H1 (cell line): ENCODE measurements at regions not wholly inside any gene's neighbourhood (a gene's known extent, or its start where the extent isn't known, plus 50 kb on each side); places are given as distances from the start of the nearest gene placed in this dataset.

Experiments
- CTCF ChIA-PET: fragments of 300-600 bp; sonication (Branson Sonifier 250); formaldehyde crosslinking; loops from one replicate; lab custom pipeline; 2021; ENCODE audit not compliant: partially characterized antibody; lab: Charles Lee
- POLR2A ChIA-PET: fragments of 300-600 bp; sonication (Branson Sonifier 250); formaldehyde crosslinking; loops from one replicate; lab custom pipeline; 2021; ENCODE audit warnings: inconsistent platforms; ENCODE audit not compliant: partially characterized antibody; lab: Charles Lee
- DNase-seq, 2 experiments: peaks; one replicate each; pipeline versions ENCODE4 v3.0.0 to v3.0.0-alpha.2; 2010 to 2022; ENCODE audit warnings: low spot score in 2 of 2, low read depth in 1 of 2, mixed read lengths in 1 of 2
- FAIRE-seq: peaks from 2 replicates; lab custom pipeline; 2011; peaks lifted over from hg19 to GRCh38; lab: Jason Lieb, UNC
- H2AFZ ChIP-seq: 2 replicates; pipeline ENCODE4 v1.8.1; 2012; ENCODE audit warnings: low read length, inconsistent platforms
- H2AK5ac ChIP-seq: 2 replicates; pipeline ENCODE4 v1.6.1; 2013; ENCODE audit warnings: low read depth, low read length
- H2BK120ac ChIP-seq: replicated peaks from 2 replicates; pipeline ENCODE3; 2013; ENCODE audit warnings: low read depth, low read length, inconsistent platforms
- H2BK12ac ChIP-seq: 2 replicates; pipeline ENCODE4 v1.6.1; 2013; ENCODE audit warnings: low read depth, low read length
- H2BK15ac ChIP-seq: 2 replicates; pipeline ENCODE4 v1.6.1; 2013; ENCODE audit warnings: low read length
- H2BK20ac ChIP-seq: 2 replicates; pipeline ENCODE4 v1.6.1; 2013; ENCODE audit warnings: low read length
- H2BK5ac ChIP-seq: 2 replicates; pipeline ENCODE4 v1.6.1; 2013; ENCODE audit warnings: low read depth, low read length
- H3K14ac ChIP-seq: 2 replicates; pipeline ENCODE4 v1.6.1; 2013; ENCODE audit warnings: inconsistent platforms; ENCODE audit not compliant: insufficient read length
- H3K18ac ChIP-seq: 2 replicates; pipeline ENCODE4 v1.6.1; 2013; ENCODE audit warnings: low read length; ENCODE audit errors: extremely low read depth
- H3K23ac ChIP-seq: 2 replicates; pipeline ENCODE4 v1.6.1; 2013; ENCODE audit warnings: inconsistent platforms; ENCODE audit not compliant: insufficient read length
- H3K23me2 ChIP-seq: 2 replicates; pipeline ENCODE4 v1.6.1; 2013; ENCODE audit warnings: low read depth, low read length
- H3K27ac ChIP-seq: 2 replicates; pipeline ENCODE4 v1.6.1; 2011; ENCODE audit warnings: low read depth, low read length, inconsistent platforms
- H3K27me3 ChIP-seq, 4 experiments: replicated peaks in 1 of 4; 1 replicate in 1 of 4; 2 replicates in 3 of 4; pipeline versions ENCODE4 v1.6.1 to v1.8.1; 2011 to 2013; ENCODE audit warnings: low read length in 3 of 4, mild to moderate bottlenecking in 3 of 4, inconsistent platforms in 2 of 4, mixed read lengths in 2 of 4, moderate library complexity in 1 of 4; ENCODE audit not compliant: control insufficient read depth in 3 of 4, insufficient read depth in 3 of 4; ENCODE audit errors: extremely low read depth in 1 of 4
- H3K36me3 ChIP-seq, 4 experiments: 2 replicates each; pipeline versions ENCODE4 v1.6.1 to v1.8.1; 2011 to 2013; ENCODE audit warnings: mild to moderate bottlenecking in 4 of 4, low read length in 3 of 4, moderate library complexity in 2 of 4, control low read depth in 1 of 4, inconsistent platforms in 1 of 4; ENCODE audit not compliant: insufficient read depth in 4 of 4, control insufficient read depth in 2 of 4
- H3K4ac ChIP-seq: replicated peaks from 2 replicates; pipeline ENCODE3; 2013; ENCODE audit warnings: low read length, low read depth, mixed read lengths, inconsistent platforms; ENCODE audit not compliant: insufficient read length
- H3K4me1 ChIP-seq, 4 experiments: replicated peaks in 1 of 4; 1 replicate in 1 of 4; 2 replicates in 3 of 4; pipeline versions ENCODE4 v1.6.1 to v1.8.1; 2011 to 2013; ENCODE audit warnings: low read length in 3 of 4, inconsistent platforms in 2 of 4, mixed read lengths in 1 of 4; ENCODE audit not compliant: insufficient read depth in 4 of 4, control insufficient read depth in 3 of 4
- H3K4me2 ChIP-seq, 2 experiments: 2 replicates each; pipeline versions ENCODE4 v1.6.1 to v1.8.1; 2011 to 2013; ENCODE audit warnings: low read depth in 2 of 2, low read length in 2 of 2, control low read depth in 1 of 2, inconsistent platforms in 1 of 2, mild to moderate bottlenecking in 1 of 2; ENCODE audit not compliant: insufficient read depth in 1 of 2
- H3K4me3 ChIP-seq, 4 experiments: fragments of 200-600, 300-600 bp in 1 of 4; sonication (generic), shearing (Covaris generic), sonication (Bioruptor Twin) in 1 of 4; 2 replicates each; pipeline versions ENCODE4 v1.5.1 to v1.8.1; 2011 to 2016; ENCODE audit warnings: low read length in 4 of 4, low read depth in 3 of 4, control low read depth in 2 of 4, inconsistent platforms in 2 of 4, mild to moderate bottlenecking in 2 of 4, mixed read lengths in 1 of 4, moderate library complexity in 1 of 4; ENCODE audit not compliant: insufficient read depth in 2 of 4; ENCODE audit errors: extremely low read depth in 1 of 4
- H3K56ac ChIP-seq: replicated peaks from 2 replicates; pipeline ENCODE3; 2013; ENCODE audit warnings: low read depth, mild to moderate bottlenecking, mixed read lengths, low read length, inconsistent platforms; ENCODE audit not compliant: insufficient read length
- H3K79me1 ChIP-seq: 2 replicates; pipeline ENCODE4 v1.6.1; 2013; ENCODE audit warnings: low read depth, low read length, control low read depth
- H3K79me2 ChIP-seq, 2 experiments: 2 replicates each; pipeline versions ENCODE4 v1.6.1 to v1.8.1; 2012 to 2013; ENCODE audit warnings: low read length in 2 of 2, mild to moderate bottlenecking in 2 of 2, inconsistent platforms in 1 of 2; ENCODE audit not compliant: insufficient read depth in 2 of 2, control insufficient read depth in 1 of 2
- H3K9ac ChIP-seq, 4 experiments: replicated peaks in 1 of 4; 1 replicate in 1 of 4; 2 replicates in 3 of 4; pipeline versions ENCODE4 v1.6.1 to v1.8.1; 2011 to 2013; ENCODE audit warnings: low read depth in 3 of 4, low read length in 3 of 4, control low read depth in 2 of 4, mild to moderate bottlenecking in 2 of 4, moderate library complexity in 2 of 4, inconsistent platforms in 1 of 4; ENCODE audit errors: extremely low read depth in 1 of 4
- H3K9me3 ChIP-seq, 2 experiments: 2 replicates each; pipeline versions ENCODE4 v1.6.1 to v1.8.1; 2012 to 2013; ENCODE audit warnings: mild to moderate bottlenecking in 2 of 2, moderate library complexity in 2 of 2, control low read depth in 1 of 2, inconsistent platforms in 1 of 2, low read depth in 1 of 2, low read length in 1 of 2, mixed read lengths in 1 of 2; ENCODE audit not compliant: insufficient read depth in 2 of 2
- H4K20me1 ChIP-seq, 2 experiments: replicated peaks in 1 of 2; 2 replicates each; pipeline versions ENCODE3 to v1.8.1; 2011 to 2013; ENCODE audit warnings: inconsistent platforms in 2 of 2, low read length in 2 of 2, mild to moderate bottlenecking in 1 of 2; ENCODE audit not compliant: insufficient read depth in 2 of 2, control insufficient read depth in 1 of 2
- H4K5ac ChIP-seq: 2 replicates; pipeline ENCODE4 v1.6.1; 2013; ENCODE audit warnings: low read length, low read depth, mixed read lengths, inconsistent platforms; ENCODE audit not compliant: insufficient read length
- H4K8ac ChIP-seq: 2 replicates; pipeline ENCODE4 v1.8.0; 2013; ENCODE audit warnings: mild to moderate bottlenecking, moderate library complexity, low read length, inconsistent platforms; ENCODE audit not compliant: insufficient read depth; ENCODE audit errors: extremely low read depth
- H4K91ac ChIP-seq: replicated peaks from 2 replicates; pipeline ENCODE3; 2013; ENCODE audit warnings: low read length, mixed read lengths, inconsistent platforms; ENCODE audit not compliant: insufficient read length
- GABPA ChIP-seq: IDR thresholded peaks from 2 replicates; pipeline ENCODE4 v1.6.1; 2011; ENCODE audit warnings: mild to moderate bottlenecking, low read length, moderate library complexity, borderline replicate concordance; ENCODE audit not compliant: insufficient read depth
- HDAC2 ChIP-seq, 2 experiments: fragments of 300-600 bp in 1 of 2; sonication (generic) in 1 of 2; IDR thresholded peaks; 2 replicates each; pipeline ENCODE4 v1.6.1; 2011 to 2012; ENCODE audit warnings: low read depth in 2 of 2, low read length in 2 of 2, mild to moderate bottlenecking in 2 of 2, moderate library complexity in 2 of 2, borderline replicate concordance in 1 of 2, inconsistent platforms in 1 of 2
- POLR2A ChIP-seq, 2 experiments: IDR thresholded peaks; 1 replicate in 1 of 2; 2 replicates in 1 of 2; pipeline ENCODE4 v1.6.1; 2011; ENCODE audit warnings: low read depth in 2 of 2, low read length in 2 of 2, mild to moderate bottlenecking in 2 of 2; ENCODE audit errors: control extremely low read depth in 1 of 2
- POU5F1 ChIP-seq: IDR thresholded peaks from 2 replicates; pipeline ENCODE4 v1.6.1; 2011; ENCODE audit warnings: low read depth, mild to moderate bottlenecking, low read length, moderate library complexity
- RNF2 ChIP-seq: fragments of 200-900, 300-1000 bp; sonication (generic); IDR thresholded peaks from 2 replicates; pipeline ENCODE4 v1.7.1; 2016; ENCODE audit warnings: borderline replicate concordance, low read depth, mild to moderate bottlenecking, antibody characterized with exemption, low read length; ENCODE audit not compliant: poor library complexity, severe bottlenecking; ENCODE audit errors: missing control alignments
- WGBS, 2 experiments: shearing (Covaris generic) in 1 of 2; methylation state at CpG; one replicate each; pipeline versions ENCODE4 v1.1.6 to v1.1.7; 2013 to 2015; ENCODE audit warnings: low lambda C conversion rate in 2 of 2, mixed read lengths in 2 of 2, inconsistent platforms in 1 of 2, low coverage in 1 of 2, missing lambda C conversion rate in 1 of 2; ENCODE audit not compliant: insufficient replicate concordance in 2 of 2, insufficient coverage in 1 of 2, insufficient read length in 1 of 2; ENCODE audit errors: extremely low coverage in 1 of 2, missing lambda C conversion rate in 1 of 2; 5-methylcytosine and 5-hydroxymethylcytosine counted together

DNA sequence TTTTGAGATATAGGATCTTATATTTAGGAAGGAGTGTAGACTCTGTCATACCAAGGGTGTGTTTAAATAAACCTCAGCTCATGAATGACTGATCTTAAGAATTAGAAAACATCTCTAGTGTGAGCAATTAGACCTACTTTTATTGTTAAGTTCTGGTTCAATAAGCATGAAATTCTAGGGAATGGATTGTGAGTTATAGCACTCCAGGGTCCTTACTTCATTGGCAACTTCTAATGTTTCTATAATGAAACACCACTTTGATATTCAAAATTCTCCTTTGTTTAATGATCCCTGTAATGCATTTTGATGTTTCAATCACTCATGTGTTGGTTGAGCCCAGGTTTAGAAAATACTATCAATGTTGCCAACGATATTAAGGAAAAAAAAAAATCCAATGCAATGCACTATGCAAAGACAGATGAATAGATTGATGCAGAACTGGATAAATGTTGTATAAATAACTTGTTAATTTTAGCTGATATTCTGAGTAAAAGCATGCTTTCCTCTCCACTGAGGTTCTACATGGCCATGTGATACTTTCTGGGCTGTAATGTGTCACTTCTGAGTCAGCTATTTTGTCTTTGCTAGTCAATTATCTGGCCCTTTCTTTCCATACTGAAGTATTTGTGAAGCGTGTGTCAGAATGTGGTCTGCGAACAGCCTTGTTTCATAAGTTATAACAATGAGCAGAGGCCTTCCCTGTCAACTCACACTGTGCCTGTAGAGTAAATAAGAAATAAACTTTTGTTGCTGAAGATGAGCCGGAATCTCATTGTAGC, 1035.9 kb downstream of the PLOD2 start:
- H3K14ac ChIP-seq, result no peak overlapping the region
- TF ChIP-seq POU5F1, result no peak
- no peak for TF ChIP-seq HDAC2 (IDR thresholded peaks at IDR 0.05; ENCODE audit: borderline replicate concordance in 1 of 2, low read depth in 2 of 2, low read length in 2 of 2)
- no peak for TF ChIP-seq RNF2
- no peak for TF ChIP-seq POLR2A (IDR thresholded peaks at IDR 0.05; ENCODE audit: control extremely low read depth in 1 of 2, low read depth in 2 of 2, low read length in 2 of 2)
- no peak for TF ChIP-seq GABPA
- no peak overlapping the region for H4K8ac ChIP-seq
- H3K18ac ChIP-seq, result no peak overlapping the region
- no peaks in the 10 kb centered on the region for H3K79me2 ChIP-seq
- H3K36me3 ChIP-seq, result no peaks in the 10 kb centered on the region
- WGBS, 2 experiments, result 86% methylated on average over 4 of the region's 4 CpGs; no CpG with 5 or more reads in 1 of the 2 experiments
- no peak overlapping the region for H3K4me2 ChIP-seq
- H3K4me3 ChIP-seq, result no peak overlapping the region
- H2AFZ ChIP-seq, result no peak overlapping the region
- H4K5ac ChIP-seq, result no peak overlapping the region
- CTCF ChIA-PET, result interaction anchor here (0.6 kb wide), 2 partner anchors 15 to 16 kb away, joined by 3 to 4 read pairs; no protein-coding TSS in a partner anchor
- no peak overlapping the region for H3K23ac ChIP-seq
- no peak overlapping the region for H3K4ac ChIP-seq
- H3K23me2 ChIP-seq, result no peaks in the 10 kb centered on the region
- H3K27ac ChIP-seq, result no peak overlapping the region
- H2BK12ac ChIP-seq, result no peak overlapping the region
- no peak overlapping the region for H2BK20ac ChIP-seq
- no peaks in the 10 kb centered on the region for H3K4me1 ChIP-seq
- H2BK120ac ChIP-seq, result no peak overlapping the region
- no peaks in the 10 kb centered on the region for H3K79me1 ChIP-seq
- no peak overlapping the region for H2BK15ac ChIP-seq
- DNase-seq, result no peak
- H3K9ac ChIP-seq, result no peak overlapping the region
- POLR2A ChIA-PET, result interaction anchor here (1.0 kb wide), 1 partner anchor 1153 kb away, joined by 3 read pairs; no protein-coding TSS in a partner anchor
- H3K56ac ChIP-seq, result no peak overlapping the region
- H4K20me1 ChIP-seq, result no peaks in the 10 kb centered on the region
- H3K27me3 ChIP-seq, result no peaks in the 10 kb centered on the region
- FAIRE-seq, result no peak
- no peaks in the 10 kb centered on the region for H3K9me3 ChIP-seq
- no peak overlapping the region for H4K91ac ChIP-seq
- H2AK5ac ChIP-seq, result no peak overlapping the region
- H2BK5ac ChIP-seq, result no peak overlapping the region
